IPS-NIHi7 (cell line): ENCODE measurements at regions not wholly inside any gene's neighbourhood (a gene's known extent, or its start where the extent isn't known, plus 50 kb on each side); places are given as distances from the start of the nearest gene placed in this dataset.

Source experiments
- DNase-seq: peaks from one replicate; pipeline ENCODE4 v3.0.0; 2012; ENCODE audit warnings: mixed read lengths; ENCODE audit errors: extremely low spot score

GRCh38 chr21:28239340-28239739, 753.3 kb downstream of the LTN1 start:
- DNase-seq, result no peak

DNA sequence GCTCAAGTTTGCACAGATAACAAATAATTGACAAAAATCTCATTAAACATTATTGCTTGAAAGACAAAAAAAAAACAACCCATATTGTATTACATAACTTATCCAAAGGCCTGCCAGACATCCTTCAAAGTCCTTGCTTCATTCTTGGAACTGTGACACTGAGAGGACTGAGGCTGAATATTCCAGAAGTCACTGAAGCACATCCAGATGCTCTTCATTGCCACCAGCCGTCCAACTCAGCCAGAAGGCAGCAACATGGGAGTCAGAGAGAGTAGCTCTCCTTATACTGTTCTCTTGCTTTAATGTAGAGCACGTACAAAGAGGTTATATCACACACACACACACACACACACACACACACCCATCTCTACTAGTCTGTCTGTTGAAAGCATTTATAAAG, 755.0 kb downstream of the LTN1 start:
- no peak for DNase-seq

DNA sequence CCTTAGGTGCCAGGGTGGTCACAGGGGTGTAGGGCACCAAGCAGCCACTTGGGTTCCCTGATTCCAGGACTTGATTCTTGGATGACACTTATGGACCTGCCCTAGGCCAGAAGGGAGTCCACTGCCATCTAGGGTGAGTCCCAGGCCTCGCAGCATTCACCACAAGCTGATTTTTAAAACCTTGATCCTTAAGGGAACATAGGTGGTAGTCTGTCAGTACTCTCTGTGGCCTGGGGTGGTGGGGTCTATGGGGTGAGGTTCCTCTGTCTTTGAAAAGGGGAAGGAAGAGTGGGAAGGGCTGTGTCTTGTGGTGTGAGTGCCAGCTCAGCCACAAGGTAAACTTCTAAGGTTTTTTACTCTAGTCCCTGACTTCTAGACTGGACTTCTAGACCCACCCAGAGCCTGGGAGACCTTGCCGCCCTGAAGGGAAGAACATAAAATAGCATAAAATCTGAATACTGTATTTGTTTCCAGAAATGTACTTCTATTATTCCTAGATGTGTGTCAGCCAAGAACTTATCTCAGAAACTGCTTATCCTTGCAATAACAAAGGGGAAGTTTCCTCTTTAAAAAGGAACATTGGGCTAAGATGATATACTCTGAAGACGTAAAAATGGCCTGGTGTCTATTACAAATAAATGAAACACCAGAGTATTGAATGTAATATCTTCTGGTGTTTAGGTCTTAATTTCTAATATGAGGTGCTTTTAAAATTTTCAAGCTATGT, 757.3 kb downstream of the LTN1 start:
- DNase-seq, result no peak

- DNase-seq, result no peak
Measured at GRCh38 chr21:28234326-28234725, 758.4 kb downstream of the LTN1 start.

- no peak for DNase-seq
Measured at GRCh38 chr21:28233536-28234220, 759.0 kb downstream of the LTN1 start.

DNA sequence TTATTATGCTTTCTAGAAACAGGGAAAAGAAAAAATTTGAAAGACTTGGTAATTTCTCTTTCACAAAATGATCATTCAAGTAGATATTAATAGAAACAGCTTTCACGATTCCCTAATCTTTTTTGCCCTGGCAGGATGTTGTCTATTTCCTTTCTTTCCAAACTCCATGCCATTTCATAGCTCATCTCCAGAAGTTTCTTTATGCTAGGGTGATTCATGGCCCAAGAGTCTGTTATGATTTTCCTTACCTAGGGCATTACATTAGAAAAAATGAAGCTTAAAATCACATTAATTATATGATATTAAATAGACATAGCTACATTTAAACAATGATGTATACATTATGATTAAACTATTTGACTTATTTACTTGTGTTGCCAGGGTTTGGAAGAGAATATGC, 762.1 kb downstream of the LTN1 start:
- DNase-seq, result no peak

DNA sequence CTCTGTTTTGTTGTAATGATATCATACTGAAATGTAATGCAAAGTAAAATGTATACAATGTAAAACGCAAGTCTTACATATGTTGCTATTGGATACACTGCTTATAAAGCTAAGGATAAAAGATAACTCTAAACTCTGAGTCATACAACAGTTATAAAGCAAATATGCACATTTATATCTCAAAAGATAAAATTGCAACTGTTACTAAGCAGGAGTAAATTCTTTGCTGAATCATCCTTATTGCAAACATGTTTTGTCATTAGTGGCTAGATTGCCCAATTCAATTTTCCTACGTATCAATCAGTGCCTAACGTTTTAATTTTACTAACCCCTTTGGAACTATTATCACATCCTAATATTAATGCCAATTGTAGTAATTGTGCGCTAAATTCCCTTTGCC, 762.9 kb downstream of the LTN1 start:
- DNase-seq, result no peak

DNA sequence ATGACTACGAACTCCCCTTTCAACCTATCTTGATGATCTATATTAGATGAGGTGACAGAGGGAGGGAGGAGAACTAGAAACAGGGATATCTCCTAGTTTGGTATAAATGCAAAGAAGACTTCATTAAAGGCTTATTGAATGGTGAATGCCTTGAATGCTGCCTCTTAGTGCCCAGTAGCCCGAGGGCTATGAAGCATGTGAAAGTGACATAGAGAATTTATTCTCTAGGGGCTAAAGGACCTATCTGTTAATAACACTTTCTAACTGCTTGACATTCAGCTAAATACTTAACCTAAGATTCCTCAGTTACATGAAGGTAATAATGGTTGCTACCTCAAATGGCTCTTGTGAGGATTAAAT, 764.1 kb downstream of the LTN1 start:
- no peak for DNase-seq

GRCh38 chr21:28227881-28228635, 764.6 kb downstream of the LTN1 start:
- DNase-seq, result no peak

DNA sequence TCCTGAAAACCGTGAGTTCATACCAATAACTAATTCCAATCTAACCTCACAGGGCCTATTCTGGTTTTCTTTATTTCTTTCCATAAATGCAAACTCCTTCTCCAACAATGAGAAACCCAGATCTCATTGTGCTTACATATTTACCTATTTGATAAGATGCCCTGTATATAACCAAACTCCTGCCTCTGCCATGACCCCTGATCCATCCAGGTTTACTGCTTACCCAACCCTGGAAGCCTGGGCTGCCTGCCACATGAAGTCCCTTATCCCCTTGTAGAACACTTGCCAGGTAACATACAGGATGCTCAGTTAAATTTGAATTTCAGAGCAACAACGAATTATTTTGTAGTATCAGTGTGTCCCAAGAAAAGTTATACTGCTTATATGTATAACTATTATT, 766.1 kb downstream of the LTN1 start:
- DNase-seq, result no peak

GRCh38 chr21:28224191-28224726, 768.4 kb downstream of the LTN1 start:
- no peak for DNase-seq

- no peak for DNase-seq
Measured at GRCh38 chr21:28221984-28222383, 770.7 kb downstream of the LTN1 start.

DNA sequence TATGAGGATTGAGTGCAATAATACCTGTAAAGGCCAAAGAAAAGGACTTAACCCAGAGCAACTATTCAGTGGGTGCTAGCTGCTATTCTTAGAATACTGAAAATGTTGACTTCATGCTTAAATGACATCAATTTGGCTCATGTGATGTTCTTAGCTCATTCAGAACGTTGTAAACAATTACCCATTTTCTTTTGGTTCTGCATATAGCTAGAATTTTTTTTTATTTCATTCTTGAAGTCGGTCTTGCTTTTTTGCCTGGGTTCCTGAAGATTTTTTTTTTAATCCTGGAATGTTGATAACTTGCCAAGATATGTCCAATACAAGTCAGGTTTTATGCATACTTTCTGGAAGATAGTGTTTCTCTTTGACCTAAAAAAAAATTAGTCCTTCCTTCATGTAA, 772.0 kb downstream of the LTN1 start:
- DNase-seq, result no peak

- no peak for DNase-seq
Measured at GRCh38 chr21:28216976-28217523, 775.6 kb downstream of the LTN1 start.

DNA sequence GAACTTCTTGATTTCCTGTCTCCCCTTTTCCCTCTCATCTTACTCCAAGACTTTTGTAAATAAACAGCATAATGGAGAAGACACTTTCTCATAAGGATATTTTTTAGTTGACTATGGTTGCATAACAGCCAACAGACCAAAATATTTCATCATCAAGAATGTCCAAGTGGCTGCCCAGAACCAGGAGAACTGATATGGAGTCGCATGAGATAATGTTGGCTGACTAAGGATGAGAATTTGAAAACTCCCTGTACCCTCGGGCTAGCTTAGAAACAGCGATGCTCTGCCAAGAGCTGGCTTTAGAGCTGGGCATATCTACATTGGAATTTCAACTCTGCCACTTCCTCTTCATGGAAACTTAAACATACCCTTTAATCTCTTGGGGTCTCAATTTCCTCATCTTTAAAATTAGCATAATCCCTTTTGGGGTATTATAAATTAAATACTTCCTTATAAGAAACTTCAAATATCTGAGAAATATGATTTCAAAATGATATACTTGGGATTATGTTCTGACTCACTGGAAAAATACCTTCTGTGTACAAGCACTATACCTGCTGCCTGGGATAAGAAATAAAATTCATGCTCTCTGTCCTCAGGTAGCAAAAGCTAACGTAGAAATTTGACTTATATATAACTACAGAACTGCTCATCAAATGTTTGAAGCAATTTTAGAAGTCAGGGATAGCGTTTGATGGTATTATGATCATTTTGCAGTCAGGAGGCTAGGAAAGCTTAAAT, 777.3 kb downstream of the LTN1 start:
- DNase-seq, result no peak

GRCh38 chr21:28214786-28215185, 777.9 kb downstream of the LTN1 start:
- DNase-seq, result no peak

DNA sequence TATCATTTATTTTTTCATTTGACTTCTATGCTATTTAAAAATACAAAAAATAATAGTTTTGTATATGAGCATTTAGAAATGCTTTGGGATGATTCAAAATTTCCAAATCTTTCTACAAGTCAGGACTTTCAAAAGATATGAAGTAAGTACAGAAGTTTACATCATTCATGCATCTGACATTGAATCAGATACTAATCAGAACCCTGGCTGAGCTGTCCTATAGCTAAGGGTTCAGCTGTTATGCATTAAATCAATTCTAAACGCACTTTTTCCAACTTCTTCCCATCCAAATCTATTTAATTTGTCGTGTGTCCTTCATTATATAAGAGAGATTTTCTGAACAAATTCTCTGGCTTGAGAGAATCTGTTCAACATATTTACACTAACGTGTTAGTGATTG, 779.4 kb downstream of the LTN1 start:
- DNase-seq, result no peak

- DNase-seq, result no peak
Measured at GRCh38 chr21:28212061-28212460, 780.6 kb downstream of the LTN1 start.

DNA sequence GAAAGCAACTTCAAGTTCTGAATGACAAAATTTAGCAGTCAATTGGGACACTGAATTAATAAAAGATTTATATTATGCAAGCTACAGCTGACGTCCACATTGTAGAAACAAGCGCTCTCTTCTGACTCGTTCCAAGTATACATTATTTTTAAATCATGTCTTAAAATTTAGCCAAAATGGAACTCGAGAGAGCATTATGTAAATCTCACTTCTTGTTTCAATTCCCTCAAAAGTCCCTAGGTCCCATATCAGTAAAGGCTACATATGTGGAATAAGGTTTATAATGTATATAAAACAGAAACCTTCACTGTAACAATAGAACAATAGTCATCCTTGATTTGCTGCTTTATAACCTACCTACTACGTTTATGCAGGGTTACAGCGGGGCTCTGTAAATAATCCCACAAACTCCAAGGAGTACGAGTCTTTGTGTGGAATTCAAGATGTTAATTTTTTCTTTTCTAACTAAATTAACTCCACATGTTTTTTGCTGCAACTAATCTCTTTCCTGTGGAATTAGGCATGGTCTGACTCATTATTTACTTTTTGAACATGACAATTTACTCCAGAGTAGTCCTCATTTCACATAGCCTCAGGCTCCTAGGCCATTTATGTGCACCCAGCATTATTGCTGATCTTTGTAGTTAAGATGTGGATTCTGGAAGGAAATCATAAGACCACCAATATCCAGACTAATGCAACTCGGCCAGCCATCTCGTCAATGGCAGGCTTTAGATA, 785.1 kb downstream of the LTN1 start:
- no peak for DNase-seq

- DNase-seq, result no peak
Measured at GRCh38 chr21:28200726-28201125, 792.0 kb downstream of the LTN1 start.

GRCh38 chr21:28196981-28197380, 795.7 kb downstream of the LTN1 start:
- DNase-seq, result no peak
